ENCODE measurements at regions not wholly inside any gene's neighbourhood (a gene's known extent, or its start where the extent isn't known, plus 50 kb on each side); places are given as distances from the start of the nearest gene placed in this dataset.

- Histone ChIP-seq H3K9me3 (no peaks in the 10 kb centered on the region), H3K4me3 (no peak overlapping the region), H3K27ac (replicated peaks in 1 of 4) (no peak overlapping the region), H3K27me3 (no peaks in the 10 kb centered on the region), H3K4me1 (peaks cover 10 to 20% (median 17%) of the 10 kb centered on the region in 4 donors), H3K36me3 (no peaks in the 10 kb centered on the region)
- TF ChIP-seq, protein P1, sequence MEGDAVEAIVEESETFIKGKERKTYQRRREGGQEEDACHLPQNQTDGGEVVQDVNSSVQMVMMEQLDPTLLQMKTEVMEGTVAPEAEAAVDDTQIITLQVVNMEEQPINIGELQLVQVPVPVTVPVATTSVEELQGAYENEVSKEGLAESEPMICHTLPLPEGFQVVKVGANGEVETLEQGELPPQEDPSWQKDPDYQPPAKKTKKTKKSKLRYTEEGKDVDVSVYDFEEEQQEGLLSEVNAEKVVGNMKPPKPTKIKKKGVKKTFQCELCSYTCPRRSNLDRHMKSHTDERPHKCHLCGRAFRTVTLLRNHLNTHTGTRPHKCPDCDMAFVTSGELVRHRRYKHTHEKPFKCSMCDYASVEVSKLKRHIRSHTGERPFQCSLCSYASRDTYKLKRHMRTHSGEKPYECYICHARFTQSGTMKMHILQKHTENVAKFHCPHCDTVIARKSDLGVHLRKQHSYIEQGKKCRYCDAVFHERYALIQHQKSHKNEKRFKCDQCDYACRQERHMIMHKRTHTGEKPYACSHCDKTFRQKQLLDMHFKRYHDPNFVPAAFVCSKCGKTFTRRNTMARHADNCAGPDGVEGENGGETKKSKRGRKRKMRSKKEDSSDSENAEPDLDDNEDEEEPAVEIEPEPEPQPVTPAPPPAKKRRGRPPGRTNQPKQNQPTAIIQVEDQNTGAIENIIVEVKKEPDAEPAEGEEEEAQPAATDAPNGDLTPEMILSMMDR (IDR thresholded peaks at IDR 0.05), result no peak
- TF ChIP-seq EP300 (IDR thresholded peaks at IDR 0.05), result no peak
- TF ChIP-seq POLR2AphosphoS5 (IDR thresholded peaks at IDR 0.05), result no peak
- TF ChIP-seq POLR2A (IDR thresholded peaks at IDR 0.05; ENCODE audit: low read depth), result no peak
- intact Hi-C loops (cut with DNase I), result no loop called here
- DNase-seq (ENCODE audit: extremely low spot score), result no peak
- WGBS, result 96% methylated on average over 3 of the region's 3 CpGs
Observed at GRCh38 chr6:155527443-155527842, 71.8 kb upstream of the NOX3 start.

- DNase-seq (ENCODE audit: extremely low spot score), result no peak
- Histone ChIP-seq H3K4me3 (no peak overlapping the region), H3K27me3 (no peaks in the 10 kb centered on the region), H3K36me3 (no peaks in the 10 kb centered on the region), H3K9me3 (no peaks in the 10 kb centered on the region), H3K27ac (replicated peaks in 1 of 4) (no peak overlapping the region), H3K4me1 (peaks cover 6 to 8% (median 7%) of the 10 kb centered on the region in 4 donors)
- WGBS, result 66% methylated on average over 9 of the region's 9 CpGs
- intact Hi-C loops (cut with DNase I), result loop anchor here (5.0 kb wide), 1 partner anchor 37 kb away; no protein-coding TSS in a partner anchor
- TF ChIP-seq EP300 (IDR thresholded peaks at IDR 0.05) (no peak), POLR2A (IDR thresholded peaks at IDR 0.05; ENCODE audit: low read depth) (no peak), POLR2AphosphoS5 (IDR thresholded peaks at IDR 0.05) (no peak)
- TF ChIP-seq, protein P1 (IDR thresholded peaks at IDR 0.05), result no peak
Observed at GRCh38 chr6:155523821-155524651, 68.4 kb upstream of the NOX3 start.

DNA sequence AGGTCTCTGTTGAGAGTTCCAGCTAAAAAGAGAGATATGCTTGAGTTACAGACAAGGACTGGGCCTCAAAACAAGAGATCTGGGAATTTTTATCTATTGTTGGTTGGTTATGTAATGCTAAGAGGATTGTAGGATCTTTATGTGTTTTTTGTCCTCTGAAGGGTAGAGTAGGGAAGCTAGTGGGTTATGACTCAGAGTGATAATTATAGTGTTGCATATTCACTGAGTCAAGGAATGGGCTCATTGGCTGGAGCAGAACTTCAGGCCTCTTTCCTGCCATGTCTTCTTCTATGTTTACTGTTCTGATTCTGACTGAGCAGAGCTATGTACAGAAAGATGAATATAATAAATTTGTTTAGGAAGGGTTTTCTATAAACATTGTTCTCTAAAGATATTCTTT lies 66.1 kb upstream of the NOX3 start:
- no peak for TF ChIP-seq POLR2A (IDR thresholded peaks at IDR 0.05; ENCODE audit: low read depth)
- no peaks in the 10 kb centered on the region for H3K4me1 ChIP-seq
- intact Hi-C loops (cut with DNase I), result loop anchor here (5.0 kb wide), 1 partner anchor 34 kb away; no protein-coding TSS in a partner anchor
- no peaks in the 10 kb centered on the region for H3K9me3 ChIP-seq
- H3K36me3 ChIP-seq, result no peaks in the 10 kb centered on the region
- H3K27me3 ChIP-seq, result no peaks in the 10 kb centered on the region
- DNase-seq (ENCODE audit: extremely low spot score), result no peak
- no peak overlapping the region for H3K27ac ChIP-seq (replicated peaks in 1 of 4)
- H3K4me3 ChIP-seq, result no peak overlapping the region

GRCh38 chr6:155520078-155520477 lies 64.4 kb upstream of the NOX3 start:
- DNase-seq (ENCODE audit: extremely low spot score), result no peak
- Histone ChIP-seq H3K27me3 (no peaks in the 10 kb centered on the region), H3K4me1 (no peaks in the 10 kb centered on the region), H3K9me3 (no peaks in the 10 kb centered on the region), H3K36me3 (no peaks in the 10 kb centered on the region), H3K27ac (replicated peaks in 1 of 4) (no peak overlapping the region), H3K4me3 (no peak overlapping the region)
- TF ChIP-seq POLR2AphosphoS5 (IDR thresholded peaks at IDR 0.05), result no peak
- TF ChIP-seq, protein P1 (IDR thresholded peaks at IDR 0.05), result no peak
- 100% methylated on average over 2 of the region's 2 CpGs for WGBS
- intact Hi-C loops (cut with DNase I), result loop anchor here (5.0 kb wide), 1 partner anchor 33 kb away; no protein-coding TSS in a partner anchor

DNA sequence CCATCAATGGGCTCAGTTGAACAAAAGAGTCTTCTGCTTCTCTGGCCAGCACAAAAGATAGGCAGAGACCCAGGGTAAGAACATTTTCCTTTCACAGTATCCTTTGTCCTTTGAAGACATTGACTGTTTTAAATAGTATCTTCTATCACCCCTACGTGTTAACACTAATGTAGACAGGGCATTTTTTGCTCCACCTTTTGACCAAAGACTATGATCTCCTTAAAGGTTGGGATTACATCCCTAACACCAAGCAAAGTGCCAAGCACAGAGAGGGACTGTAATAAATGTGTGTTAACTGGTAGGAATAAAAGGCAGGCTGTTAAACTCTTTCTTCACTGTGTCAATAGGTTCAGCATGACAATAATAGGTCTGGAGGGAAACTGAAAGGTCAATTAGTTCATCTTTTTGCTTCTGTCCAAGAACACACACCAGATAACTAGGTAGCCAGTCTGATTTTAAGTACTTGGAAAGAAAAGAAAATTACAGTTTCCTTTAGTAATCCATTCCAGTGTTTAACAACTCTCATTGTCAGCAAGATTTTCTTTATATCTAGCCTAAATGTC lies 63.6 kb upstream of the NOX3 start:
- Histone ChIP-seq H3K4me3 (no peak overlapping the region), H3K9me3 (no peaks in the 10 kb centered on the region), H3K36me3 (no peaks in the 10 kb centered on the region), H3K27me3 (no peaks in the 10 kb centered on the region), H3K27ac (replicated peaks in 1 of 4) (no peak overlapping the region), H3K4me1 (peaks cover 0 to 4% (median 0%) of the 10 kb centered on the region in 4 donors)
- 85% methylated on average over 1 of the region's 1 CpG for WGBS
- intact Hi-C loops (cut with DNase I), result no loop called here
- TF ChIP-seq EP300 (IDR thresholded peaks at IDR 0.05), result no peak
- TF ChIP-seq POLR2AphosphoS5 (IDR thresholded peaks at IDR 0.05), result no peak
- TF ChIP-seq, protein P1 (IDR thresholded peaks at IDR 0.05), result no peak
- no peak for TF ChIP-seq POLR2A (IDR thresholded peaks at IDR 0.05; ENCODE audit: low read depth)
- DNase-seq (ENCODE audit: extremely low spot score), result no peak

Data from esophagus muscularis mucosa (tissue), 4 donors.